ENCODE measurements at regions not wholly inside any gene's neighbourhood (a gene's known extent, or its start where the extent isn't known, plus 50 kb on each side); places are given as distances from the start of the nearest gene placed in this dataset.

- no peak overlapping the region for H2BK5ac ChIP-seq (ENCODE audit: low read length)
- H3K36me3 ChIP-seq (replicated peaks in 1 of 2; ENCODE audit: control insufficient read depth in 2 of 2, insufficient read depth in 2 of 2, low read length in 2 of 2) = no peaks in the 10 kb centered on the region
- H2BK12ac ChIP-seq (ENCODE audit: low read length) = no peak overlapping the region
- H2AK5ac ChIP-seq (ENCODE audit: low read depth, low read length) = no peak overlapping the region
- no peaks in the 10 kb centered on the region for H3K4me1 ChIP-seq (ENCODE audit: control insufficient read depth in 2 of 2, insufficient read depth in 1 of 2, low read depth in 1 of 2, low read length in 2 of 2)
- H3K27ac ChIP-seq (replicated peaks; ENCODE audit: low read length) = no peak overlapping the region
- no peak overlapping the region for H2BK120ac ChIP-seq (ENCODE audit: low read depth, low read length)
- H3K27me3 ChIP-seq (ENCODE audit: control insufficient read depth in 3 of 3, insufficient read depth in 3 of 3, low read depth in 1 of 3, low read length in 3 of 3) = no peaks in the 10 kb centered on the region
- no peak overlapping the region for H2AFZ ChIP-seq (ENCODE audit: low read length)
- DNase-seq (ENCODE audit: low spot score) = no peak
- no peak overlapping the region for H3K9ac ChIP-seq (ENCODE audit: low read depth, low read length, poor library complexity)
- H4K91ac ChIP-seq (ENCODE audit: low read depth, low read length, poor library complexity) = no peak overlapping the region
- WGBS, 2 donors (ENCODE audit: extremely low coverage in 2 of 2, insufficient read length in 2 of 2, insufficient replicate concordance in 1 of 2) = no CpG with 5 or more reads among the region's 5 CpGs
- H2BK15ac ChIP-seq (ENCODE audit: low read length) = no peak overlapping the region
- no peak overlapping the region for H3K23ac ChIP-seq (ENCODE audit: low read depth, low read length, poor library complexity)
- H3K79me1 ChIP-seq (ENCODE audit: low read depth, low read length) = no peaks in the 10 kb centered on the region
- H4K8ac ChIP-seq (ENCODE audit: low read depth, low read length) = no peak overlapping the region
- H3K4ac ChIP-seq (ENCODE audit: low read length) = no peak overlapping the region
- no peak overlapping the region for H3K14ac ChIP-seq (ENCODE audit: low read length)
- H3K18ac ChIP-seq (ENCODE audit: low read length) = no peak overlapping the region
- H3K4me3 ChIP-seq (ENCODE audit: low read length in 2 of 2) = no peak overlapping the region
- H3K4me2 ChIP-seq (ENCODE audit: insufficient read depth, low read length, poor library complexity, severe bottlenecking) = no peak overlapping the region
- no peaks in the 10 kb centered on the region for H3K9me3 ChIP-seq (replicated peaks in 1 of 2; ENCODE audit: control insufficient read depth in 2 of 2, insufficient read depth in 1 of 2, low read depth in 1 of 2, low read length in 2 of 2)
These were observed 84.0 kb downstream of the LYZL1 start for GRCh38 chr10:29372920-29373319.

GRCh38 chr10:29374162-29374561 is 85.3 kb downstream of the LYZL1 start:
- H3K9me3 ChIP-seq (replicated peaks in 1 of 2; ENCODE audit: control insufficient read depth in 2 of 2, insufficient read depth in 1 of 2, low read depth in 1 of 2, low read length in 2 of 2) = no peaks in the 10 kb centered on the region
- no peak overlapping the region for H3K4me3 ChIP-seq (ENCODE audit: low read length in 2 of 2)
- H3K36me3 ChIP-seq (replicated peaks in 1 of 2; ENCODE audit: control insufficient read depth in 2 of 2, insufficient read depth in 2 of 2, low read length in 2 of 2) = no peaks in the 10 kb centered on the region
- no peak overlapping the region for H3K18ac ChIP-seq (ENCODE audit: low read length)
- H3K4ac ChIP-seq (ENCODE audit: low read length) = no peak overlapping the region
- H3K14ac ChIP-seq (ENCODE audit: low read length) = no peak overlapping the region
- H4K91ac ChIP-seq (ENCODE audit: low read depth, low read length, poor library complexity) = no peak overlapping the region
- no peak for DNase-seq (ENCODE audit: low spot score)
- H4K8ac ChIP-seq (ENCODE audit: low read depth, low read length) = no peak overlapping the region
- no peak overlapping the region for H3K4me2 ChIP-seq (ENCODE audit: insufficient read depth, low read length, poor library complexity, severe bottlenecking)
- H2BK5ac ChIP-seq (ENCODE audit: low read length) = no peak overlapping the region
- no peak overlapping the region for H2AK5ac ChIP-seq (ENCODE audit: low read depth, low read length)
- no peaks in the 10 kb centered on the region for H3K79me1 ChIP-seq (ENCODE audit: low read depth, low read length)
- no CpG with 5 or more reads among the region's 7 CpGs for WGBS, 2 donors (ENCODE audit: extremely low coverage in 2 of 2, insufficient read length in 2 of 2, insufficient replicate concordance in 1 of 2)
- H2BK15ac ChIP-seq (ENCODE audit: low read length) = no peak overlapping the region
- no peak overlapping the region for H3K23ac ChIP-seq (ENCODE audit: low read depth, low read length, poor library complexity)
- no peak overlapping the region for H2BK12ac ChIP-seq (ENCODE audit: low read length)
- H2AFZ ChIP-seq (ENCODE audit: low read length) = no peak overlapping the region
- H2BK120ac ChIP-seq (ENCODE audit: low read depth, low read length) = no peak overlapping the region
- H3K9ac ChIP-seq (ENCODE audit: low read depth, low read length, poor library complexity) = no peak overlapping the region
- no peaks in the 10 kb centered on the region for H3K4me1 ChIP-seq (ENCODE audit: control insufficient read depth in 2 of 2, insufficient read depth in 1 of 2, low read depth in 1 of 2, low read length in 2 of 2)
- no peaks in the 10 kb centered on the region for H3K27me3 ChIP-seq (ENCODE audit: control insufficient read depth in 3 of 3, insufficient read depth in 3 of 3, low read depth in 1 of 3, low read length in 3 of 3)
- H3K27ac ChIP-seq (replicated peaks; ENCODE audit: low read length) = no peak overlapping the region

GRCh38 chr10:29375888-29376287 is 87.0 kb downstream of the LYZL1 start:
- H3K4me1 ChIP-seq (ENCODE audit: control insufficient read depth in 2 of 2, insufficient read depth in 1 of 2, low read depth in 1 of 2, low read length in 2 of 2) = no peaks in the 10 kb centered on the region
- no peak overlapping the region for H2BK120ac ChIP-seq (ENCODE audit: low read depth, low read length)
- H2AFZ ChIP-seq (ENCODE audit: low read length) = no peak overlapping the region
- no peak overlapping the region for H3K27ac ChIP-seq (replicated peaks; ENCODE audit: low read length)
- H3K9me3 ChIP-seq (replicated peaks in 1 of 2; ENCODE audit: control insufficient read depth in 2 of 2, insufficient read depth in 1 of 2, low read depth in 1 of 2, low read length in 2 of 2) = no peaks in the 10 kb centered on the region
- H3K36me3 ChIP-seq (replicated peaks in 1 of 2; ENCODE audit: control insufficient read depth in 2 of 2, insufficient read depth in 2 of 2, low read length in 2 of 2) = no peaks in the 10 kb centered on the region
- WGBS, 2 donors (ENCODE audit: extremely low coverage in 2 of 2, insufficient read length in 2 of 2, insufficient replicate concordance in 1 of 2) = no CpG with 5 or more reads among the region's 4 CpGs
- H2BK12ac ChIP-seq (ENCODE audit: low read length) = no peak overlapping the region
- no peak for DNase-seq (ENCODE audit: low spot score)
- no peak overlapping the region for H4K91ac ChIP-seq (ENCODE audit: low read depth, low read length, poor library complexity)
- no peak overlapping the region for H3K4ac ChIP-seq (ENCODE audit: low read length)
- H3K27me3 ChIP-seq (ENCODE audit: control insufficient read depth in 3 of 3, insufficient read depth in 3 of 3, low read depth in 1 of 3, low read length in 3 of 3) = no peaks in the 10 kb centered on the region
- H2BK15ac ChIP-seq (ENCODE audit: low read length) = no peak overlapping the region
- H2BK5ac ChIP-seq (ENCODE audit: low read length) = no peak overlapping the region
- no peak overlapping the region for H2AK5ac ChIP-seq (ENCODE audit: low read depth, low read length)
- H3K9ac ChIP-seq (ENCODE audit: low read depth, low read length, poor library complexity) = no peak overlapping the region
- no peak overlapping the region for H4K8ac ChIP-seq (ENCODE audit: low read depth, low read length)
- H3K79me1 ChIP-seq (ENCODE audit: low read depth, low read length) = no peaks in the 10 kb centered on the region
- no peak overlapping the region for H3K4me2 ChIP-seq (ENCODE audit: insufficient read depth, low read length, poor library complexity, severe bottlenecking)
- H3K14ac ChIP-seq (ENCODE audit: low read length) = no peak overlapping the region
- H3K23ac ChIP-seq (ENCODE audit: low read depth, low read length, poor library complexity) = no peak overlapping the region
- H3K4me3 ChIP-seq (ENCODE audit: low read length in 2 of 2) = no peak overlapping the region
- H3K18ac ChIP-seq (ENCODE audit: low read length) = no peak overlapping the region

- no peak overlapping the region for H3K18ac ChIP-seq (ENCODE audit: low read length)
- H3K14ac ChIP-seq (ENCODE audit: low read length) = no peak overlapping the region
- no peak overlapping the region for H2AFZ ChIP-seq (ENCODE audit: low read length)
- no peak overlapping the region for H3K9ac ChIP-seq (ENCODE audit: low read depth, low read length, poor library complexity)
- H3K4ac ChIP-seq (ENCODE audit: low read length) = no peak overlapping the region
- H3K9me3 ChIP-seq (replicated peaks in 1 of 2; ENCODE audit: control insufficient read depth in 2 of 2, insufficient read depth in 1 of 2, low read depth in 1 of 2, low read length in 2 of 2) = no peaks in the 10 kb centered on the region
- H3K23ac ChIP-seq (ENCODE audit: low read depth, low read length, poor library complexity) = no peak overlapping the region
- H3K79me1 ChIP-seq (ENCODE audit: low read depth, low read length) = no peaks in the 10 kb centered on the region
- no peak overlapping the region for H2AK5ac ChIP-seq (ENCODE audit: low read depth, low read length)
- no peak overlapping the region for H3K4me3 ChIP-seq (ENCODE audit: low read length in 2 of 2)
- H2BK15ac ChIP-seq (ENCODE audit: low read length) = no peak overlapping the region
- no CpG with 5 or more reads among the region's 10 CpGs for WGBS, 2 donors (ENCODE audit: extremely low coverage in 2 of 2, insufficient read length in 2 of 2, insufficient replicate concordance in 1 of 2)
- peaks cover 0 to 2% of the 10 kb centered on the region in 2 donors for H3K4me1 ChIP-seq (ENCODE audit: control insufficient read depth in 2 of 2, insufficient read depth in 1 of 2, low read depth in 1 of 2, low read length in 2 of 2)
- no peak overlapping the region for H3K27ac ChIP-seq (replicated peaks; ENCODE audit: low read length)
- no peak overlapping the region for H2BK120ac ChIP-seq (ENCODE audit: low read depth, low read length)
- no peak overlapping the region for H2BK12ac ChIP-seq (ENCODE audit: low read length)
- no peak for DNase-seq (ENCODE audit: low spot score)
- H4K8ac ChIP-seq (ENCODE audit: low read depth, low read length) = no peak overlapping the region
- no peak overlapping the region for H3K4me2 ChIP-seq (ENCODE audit: insufficient read depth, low read length, poor library complexity, severe bottlenecking)
- H3K27me3 ChIP-seq (ENCODE audit: control insufficient read depth in 3 of 3, insufficient read depth in 3 of 3, low read depth in 1 of 3, low read length in 3 of 3) = no peaks in the 10 kb centered on the region
- no peak overlapping the region for H2BK5ac ChIP-seq (ENCODE audit: low read length)
- H3K36me3 ChIP-seq (replicated peaks in 1 of 2; ENCODE audit: control insufficient read depth in 2 of 2, insufficient read depth in 2 of 2, low read length in 2 of 2) = no peaks in the 10 kb centered on the region
- no peak overlapping the region for H4K91ac ChIP-seq (ENCODE audit: low read depth, low read length, poor library complexity)
These were observed 88.6 kb downstream of the LYZL1 start for GRCh38 chr10:29377333-29377961.
